ENCODE measurements at regions not wholly inside any gene's neighbourhood (a gene's known extent, or its start where the extent isn't known, plus 50 kb on each side); places are given as distances from the start of the nearest gene placed in this dataset.

DNA sequence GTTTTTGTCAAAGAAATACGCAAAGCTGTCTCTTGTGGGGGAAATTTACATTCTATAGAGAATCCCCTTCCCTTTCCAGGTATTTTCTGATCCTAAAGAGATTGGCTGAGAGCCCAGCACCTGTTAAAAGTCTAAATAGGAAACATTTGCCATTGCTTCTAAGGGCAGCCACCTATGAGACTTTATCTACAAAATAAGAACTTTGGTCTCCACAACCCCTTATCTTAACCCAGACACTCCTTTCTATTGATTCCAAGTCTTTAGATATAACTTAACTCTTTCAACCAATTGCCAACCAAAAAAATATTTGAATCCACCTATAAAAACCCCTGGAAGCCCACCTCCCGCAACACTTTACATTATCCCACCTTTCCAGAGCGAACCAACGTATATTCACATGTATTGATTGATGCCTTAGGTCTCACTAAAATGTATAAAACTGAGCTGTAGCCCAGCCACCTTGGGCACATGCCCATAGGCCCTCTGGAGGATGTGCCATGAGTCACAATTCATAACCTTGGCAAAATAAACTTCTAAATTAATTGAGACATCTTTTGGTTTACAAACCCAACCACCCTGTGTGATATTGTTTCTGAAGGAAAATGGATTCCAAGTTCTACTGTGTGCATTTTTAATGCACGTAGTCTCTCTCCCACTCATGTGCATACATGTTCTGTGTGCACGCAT, 211.4 kb downstream of the GAS1 start:
- no peak for DNase-seq (ENCODE audit: low spot score)
- no peak overlapping the region for H3K27ac ChIP-seq
- ChIA-PET CTCF (interaction anchor here (0.6 kb wide), 1 partner anchor 387 kb away, joined by 4 read pairs; no protein-coding TSS in a partner anchor), POLR2A (ENCODE audit: low non-redundant PET) (no interaction called here)
- TF ChIP-seq, protein P1, sequence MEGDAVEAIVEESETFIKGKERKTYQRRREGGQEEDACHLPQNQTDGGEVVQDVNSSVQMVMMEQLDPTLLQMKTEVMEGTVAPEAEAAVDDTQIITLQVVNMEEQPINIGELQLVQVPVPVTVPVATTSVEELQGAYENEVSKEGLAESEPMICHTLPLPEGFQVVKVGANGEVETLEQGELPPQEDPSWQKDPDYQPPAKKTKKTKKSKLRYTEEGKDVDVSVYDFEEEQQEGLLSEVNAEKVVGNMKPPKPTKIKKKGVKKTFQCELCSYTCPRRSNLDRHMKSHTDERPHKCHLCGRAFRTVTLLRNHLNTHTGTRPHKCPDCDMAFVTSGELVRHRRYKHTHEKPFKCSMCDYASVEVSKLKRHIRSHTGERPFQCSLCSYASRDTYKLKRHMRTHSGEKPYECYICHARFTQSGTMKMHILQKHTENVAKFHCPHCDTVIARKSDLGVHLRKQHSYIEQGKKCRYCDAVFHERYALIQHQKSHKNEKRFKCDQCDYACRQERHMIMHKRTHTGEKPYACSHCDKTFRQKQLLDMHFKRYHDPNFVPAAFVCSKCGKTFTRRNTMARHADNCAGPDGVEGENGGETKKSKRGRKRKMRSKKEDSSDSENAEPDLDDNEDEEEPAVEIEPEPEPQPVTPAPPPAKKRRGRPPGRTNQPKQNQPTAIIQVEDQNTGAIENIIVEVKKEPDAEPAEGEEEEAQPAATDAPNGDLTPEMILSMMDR (conservative IDR thresholded peaks at IDR 0.05; ENCODE audit: low read depth) = no peak

DNA sequence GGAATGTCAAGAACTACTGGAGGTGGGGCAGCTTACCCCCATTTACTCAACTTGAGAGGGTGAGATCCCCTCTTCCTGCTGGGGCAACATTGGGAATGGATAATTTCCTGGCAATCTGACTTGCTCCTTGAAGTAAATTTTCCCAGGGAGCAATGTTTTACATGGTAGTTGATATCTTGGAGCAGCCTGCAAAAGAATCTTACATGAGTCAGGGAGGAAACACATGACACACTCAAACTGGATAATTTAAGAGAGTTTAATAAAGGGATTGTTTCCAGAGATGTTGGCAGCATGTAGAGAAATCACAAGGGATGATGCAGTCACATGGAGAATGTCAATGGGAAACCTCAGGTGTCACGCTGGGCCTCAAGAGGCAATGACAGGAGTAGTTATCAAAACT, 212.5 kb downstream of the GAS1 start:
- TF ChIP-seq, protein P1 (conservative IDR thresholded peaks at IDR 0.05; ENCODE audit: low read depth) = no peak
- H3K27ac ChIP-seq = no peak overlapping the region
- ChIA-PET POLR2A (ENCODE audit: low non-redundant PET) (no interaction called here), CTCF (interaction anchor here (0.6 kb wide), 1 partner anchor 1100 kb away, joined by 4 read pairs; no protein-coding TSS in a partner anchor)
- DNase-seq (ENCODE audit: low spot score) = no peak

DNA sequence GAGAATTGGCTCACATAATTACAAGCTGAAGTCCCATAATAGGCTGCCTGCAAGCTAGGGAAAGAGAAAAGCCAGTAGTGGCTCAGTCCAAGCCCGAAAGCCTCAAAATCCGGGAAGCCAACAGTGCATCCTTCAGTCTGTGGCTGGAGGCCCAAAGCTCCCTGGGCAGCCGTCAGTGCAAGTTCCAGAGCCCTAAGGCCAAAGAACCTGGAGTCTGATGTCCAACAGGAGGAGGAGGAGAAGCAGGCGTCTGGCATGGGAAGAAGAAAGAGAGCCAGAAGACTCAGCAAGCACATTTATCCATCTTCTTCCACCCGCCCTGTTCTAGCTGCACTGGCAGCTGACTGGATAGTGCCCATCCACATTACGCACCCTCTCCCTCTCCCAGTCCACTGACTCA, 213.4 kb downstream of the GAS1 start:
- ChIA-PET CTCF (interaction anchor here (0.5 to 0.6 kb wide), 2 partner anchors 74 to 590 kb away, joined by 3 to 5 read pairs; no protein-coding TSS in a partner anchor), POLR2A (ENCODE audit: low non-redundant PET) (no interaction called here)
- no peak for DNase-seq (ENCODE audit: low spot score)
- no peak overlapping the region for H3K27ac ChIP-seq
- TF ChIP-seq, protein P1 (conservative IDR thresholded peaks at IDR 0.05; ENCODE audit: low read depth) = no peak

DNA sequence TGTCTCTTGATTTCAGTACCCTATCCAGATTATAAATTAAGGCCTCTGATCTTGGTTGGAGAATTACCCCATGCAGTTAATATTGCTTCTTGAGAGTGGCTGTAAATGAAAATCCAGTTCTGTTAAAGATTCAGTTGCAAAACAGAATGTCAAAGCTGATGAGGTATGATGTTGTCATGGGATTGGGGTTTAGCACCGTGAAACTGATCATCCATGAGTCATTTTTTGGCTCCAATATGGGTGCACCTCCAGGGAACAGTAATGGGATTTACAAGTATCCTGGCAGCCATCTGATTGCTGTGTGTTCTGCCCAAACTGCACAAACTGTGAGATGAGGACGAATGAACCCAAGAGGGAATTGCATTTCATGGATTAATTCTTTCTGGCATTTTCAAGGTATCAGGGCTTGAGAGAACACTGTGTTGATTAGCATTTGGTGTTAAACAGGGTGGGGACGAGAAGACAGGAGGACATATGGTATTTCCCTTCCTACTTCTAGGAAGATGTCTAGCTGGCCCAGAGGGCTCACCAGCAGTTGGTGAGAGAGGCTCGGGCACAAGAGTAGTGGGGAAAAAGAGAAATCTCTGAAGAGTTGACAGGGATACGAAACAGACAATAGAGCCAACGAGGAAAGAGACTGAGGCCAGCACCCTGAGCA, 214.7 kb downstream of the GAS1 start:
- DNase-seq (ENCODE audit: low spot score) = peak; percentile 94
- ChIA-PET POLR2A (ENCODE audit: low non-redundant PET) (interaction anchor here (0.6 kb wide), 2 partner anchors 10 to 266 kb away, joined by 3 to 5 read pairs; no protein-coding TSS in a partner anchor), CTCF (no interaction called here)
- H3K27ac ChIP-seq = peak overlapping the region; percentile 89
- TF ChIP-seq, protein P1 (conservative IDR thresholded peaks at IDR 0.05; ENCODE audit: low read depth) = no peak

DNA sequence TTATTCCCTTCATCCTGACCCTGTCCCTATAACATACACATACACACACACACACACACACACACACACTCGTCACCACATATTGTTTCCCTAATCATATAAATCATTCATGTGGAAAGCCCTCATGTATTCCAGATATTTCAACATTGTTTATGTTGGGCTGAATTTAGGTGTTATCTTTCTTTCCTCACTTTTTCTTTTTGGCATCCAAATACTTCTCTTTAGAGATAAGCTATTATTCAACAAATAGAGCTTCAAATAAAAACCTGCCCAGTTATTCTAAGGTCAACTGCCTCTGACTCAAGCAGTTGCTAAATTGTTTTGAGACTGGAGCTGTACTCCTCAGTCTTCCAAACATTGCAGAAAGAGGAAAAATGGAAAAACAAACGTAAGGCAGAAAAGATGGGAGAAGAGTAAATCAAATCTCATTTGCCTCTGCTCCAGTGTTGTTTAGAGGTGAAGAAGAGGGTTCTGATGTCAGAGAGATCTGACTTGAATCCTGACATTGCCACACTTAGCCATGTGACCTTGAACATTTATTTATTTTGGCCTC, 215.7 kb downstream of the GAS1 start:
- ChIA-PET CTCF (interaction anchor here (0.7 kb wide), 2 partner anchors 11 to 45 kb away, joined by 3 read pairs; no protein-coding TSS in a partner anchor), POLR2A (ENCODE audit: low non-redundant PET) (no interaction called here)
- H3K27ac ChIP-seq = no peak overlapping the region
- no peak for DNase-seq (ENCODE audit: low spot score)
- TF ChIP-seq, protein P1 (conservative IDR thresholded peaks at IDR 0.05; ENCODE audit: low read depth) = no peak

DNA sequence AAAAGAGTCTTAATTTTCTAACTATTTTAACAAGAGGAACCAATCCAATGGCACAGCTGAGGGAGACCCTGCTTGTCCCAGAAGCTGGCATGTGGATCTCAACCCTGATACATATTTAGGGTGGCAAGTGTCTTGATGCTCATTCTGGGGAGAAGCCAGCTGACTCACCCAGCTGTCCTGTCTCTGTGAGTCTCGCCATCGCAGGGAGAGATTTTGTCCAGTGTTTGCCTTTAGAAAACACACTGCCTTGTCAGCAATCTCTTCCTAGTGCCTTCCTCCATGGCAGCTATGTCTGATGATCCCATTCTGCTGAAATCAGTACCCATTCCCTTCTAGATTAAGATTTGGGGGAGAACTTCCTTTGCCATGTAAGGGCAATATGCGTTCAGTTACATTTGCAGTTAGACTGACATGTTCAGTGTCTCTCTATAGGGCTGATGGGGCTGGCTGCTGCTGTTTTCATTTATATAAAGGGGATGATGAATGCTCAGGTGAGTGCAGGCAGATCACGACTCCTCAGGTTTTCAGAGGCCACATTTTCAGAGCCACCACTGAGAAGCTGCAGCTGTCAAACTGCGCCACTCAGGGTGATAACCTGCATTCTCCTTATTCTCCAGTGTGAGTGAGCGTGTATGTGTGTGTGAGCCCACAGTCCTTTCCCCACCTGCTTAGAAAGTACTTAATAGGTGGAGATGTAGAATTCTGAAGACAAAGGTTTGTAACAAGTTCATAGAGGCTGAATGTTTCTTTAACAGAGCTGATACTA, 217.0 kb downstream of the GAS1 start:
- CTCF ChIA-PET = no interaction called here
- H3K27ac ChIP-seq = 0 out of 2 replicates have a peak overlapping the region, but pooled peaks have one; percentile 16
- DNase-seq (ENCODE audit: low spot score) = no peak
- POLR2A ChIA-PET (ENCODE audit: low non-redundant PET) = no interaction called here
- TF ChIP-seq, protein P1 (conservative IDR thresholded peaks at IDR 0.05; ENCODE audit: low read depth) = no peak

All from RWPE1 (cell line).